CD14-positive monocyte (primary cell): ENCODE measurements at regions not wholly inside any gene's neighbourhood (a gene's known extent, or its start where the extent isn't known, plus 50 kb on each side); places are given as distances from the start of the nearest gene placed in this dataset.

Source experiments
- DNase-seq, 3 donors: peaks; one replicate each; pipeline ENCODE4 v3.0.0-alpha.2; 2011 to 2022
- H2AFZ ChIP-seq: 2 replicates; pipeline ENCODE4 v1.6.0; 2012; ENCODE audit warnings: mild to moderate bottlenecking, low read depth, low read length, inconsistent platforms; ENCODE audit not compliant: insufficient read depth, poor library complexity, severe bottlenecking
- H3K27ac ChIP-seq, 2 donors: 1 replicate in 1 of 2; 2 replicates in 1 of 2; pipeline ENCODE4 v1.5.1; 2012 to 2013; ENCODE audit warnings: low read length in 2 of 2, control low read depth in 1 of 2, inconsistent platforms in 1 of 2, low read depth in 1 of 2, mild to moderate bottlenecking in 1 of 2
- H3K27me3 ChIP-seq, 2 donors: one replicate each; pipeline versions ENCODE4 v1.6.0 to v1.6.1; 2011 to 2013; ENCODE audit warnings: low read length in 2 of 2; ENCODE audit not compliant: control insufficient read depth in 2 of 2, insufficient read depth in 2 of 2
- H3K36me3 ChIP-seq, 2 donors: replicated peaks in 1 of 2; 1 replicate in 1 of 2; 2 replicates in 1 of 2; pipeline versions ENCODE4 v1.5.1 to v1.6.1; 2012 to 2013; ENCODE audit warnings: low read length in 2 of 2, control low read depth in 1 of 2, inconsistent platforms in 1 of 2, mild to moderate bottlenecking in 1 of 2; ENCODE audit not compliant: insufficient read depth in 2 of 2, control insufficient read depth in 1 of 2
- H3K4me1 ChIP-seq, 2 donors: 1 replicate in 1 of 2; 2 replicates in 1 of 2; pipeline versions ENCODE4 v1.5.1 to v1.6.1; 2012 to 2013; ENCODE audit warnings: low read length in 2 of 2, control low read depth in 1 of 2, inconsistent platforms in 1 of 2, mild to moderate bottlenecking in 1 of 2, moderate library complexity in 1 of 2; ENCODE audit not compliant: insufficient read depth in 2 of 2, control insufficient read depth in 1 of 2
- H3K4me2 ChIP-seq: replicated peaks from 2 replicates; pipeline ENCODE3; 2012; ENCODE audit warnings: low read length, moderate library complexity, mild to moderate bottlenecking; ENCODE audit not compliant: poor library complexity, severe bottlenecking; ENCODE audit errors: extremely low read depth
- H3K4me3 ChIP-seq, 3 experiments: fragments of 200-600 bp in 1 of 3; sonication (generic) in 1 of 3; replicated peaks in 1 of 3; 1 replicate in 2 of 3; 2 replicates in 1 of 3; pipeline ENCODE4 v1.5.1; 2011 to 2013; ENCODE audit warnings: low read length in 3 of 3, mild to moderate bottlenecking in 3 of 3, control low read depth in 2 of 3, low read depth in 2 of 3, inconsistent platforms in 1 of 3, moderate library complexity in 1 of 3
- H3K79me2 ChIP-seq: 2 replicates; pipeline ENCODE4 v1.6.0; 2012; ENCODE audit warnings: mild to moderate bottlenecking, control low read depth, inconsistent platforms, low read length, moderate library complexity; ENCODE audit not compliant: insufficient read depth
- H3K9ac ChIP-seq: 2 replicates; pipeline ENCODE4 v1.6.0; 2017; ENCODE audit warnings: low read length, mild to moderate bottlenecking; ENCODE audit not compliant: insufficient read depth, poor library complexity, severe bottlenecking
- H3K9me3 ChIP-seq, 2 donors: replicated peaks in 1 of 2; 1 replicate in 1 of 2; 2 replicates in 1 of 2; pipeline versions ENCODE4 v1.5.1 to v1.6.1; 2012 to 2013; ENCODE audit warnings: low read length in 2 of 2, control low read depth in 1 of 2; ENCODE audit not compliant: control insufficient read depth in 1 of 2, insufficient read depth in 1 of 2
- H4K20me1 ChIP-seq: 2 replicates; pipeline ENCODE4 v1.6.0; 2012; ENCODE audit warnings: mild to moderate bottlenecking, low read length, control low read depth, moderate library complexity; ENCODE audit not compliant: insufficient read depth
- H3K27ac Mint-ChIP-seq, 7 donors: one replicate each; pipeline ENCODE4 v1.8.0; 2020; ENCODE audit warnings: mild to moderate bottlenecking in 7 of 7, mixed read lengths in 7 of 7, moderate library complexity in 6 of 7, inconsistent platforms in 2 of 7
- H3K27me3 Mint-ChIP-seq, 3 donors: one replicate each; pipeline ENCODE4 v1.8.0; 2021 to 2022; ENCODE audit warnings: low read depth in 3 of 3, mild to moderate bottlenecking in 3 of 3, mixed read lengths in 3 of 3, moderate library complexity in 3 of 3, inconsistent platforms in 1 of 3
- H3K36me3 Mint-ChIP-seq, 2 donors: one replicate each; pipeline ENCODE4 v1.8.0; 2020; ENCODE audit warnings: mixed read lengths in 2 of 2, inconsistent platforms in 1 of 2, mild to moderate bottlenecking in 1 of 2
- H3K4me1 Mint-ChIP-seq: one replicate; pipeline ENCODE4 v1.8.0; 2020; ENCODE audit warnings: mild to moderate bottlenecking, mixed read lengths
- H3K4me3 Mint-ChIP-seq, 2 donors: one replicate each; pipeline ENCODE4 v1.8.0; 2020; ENCODE audit warnings: mild to moderate bottlenecking in 2 of 2, mixed read lengths in 2 of 2, moderate library complexity in 1 of 2
- H3K9me3 Mint-ChIP-seq, 7 donors: one replicate each; pipeline ENCODE4 v1.8.0; 2020 to 2022; ENCODE audit warnings: mixed read lengths in 7 of 7, mild to moderate bottlenecking in 6 of 7, moderate library complexity in 6 of 7, inconsistent platforms in 2 of 7
- WGBS: methylation state at CpG from one replicate; pipeline ENCODE4 v1.1.5; 2013; ENCODE audit warnings: missing lambda C conversion rate; ENCODE audit not compliant: insufficient coverage; 5-methylcytosine and 5-hydroxymethylcytosine counted together
- intact Hi-C, 2 donors: fragments of 100-400 bp; cut with micrococcal nuclease; formaldehyde crosslinking; loops; one replicate each; pipeline versions ENCODE4 v1.15.0 to v1.15.1; 2023
- TF ChIP-seq, protein P1 (sequence below): fragments of 200-600 bp; IDR thresholded peaks from one replicate; pipeline ENCODE4 v1.8.0; 2022; ENCODE audit warnings: antibody characterized with exemption, mild to moderate bottlenecking

DNA sequence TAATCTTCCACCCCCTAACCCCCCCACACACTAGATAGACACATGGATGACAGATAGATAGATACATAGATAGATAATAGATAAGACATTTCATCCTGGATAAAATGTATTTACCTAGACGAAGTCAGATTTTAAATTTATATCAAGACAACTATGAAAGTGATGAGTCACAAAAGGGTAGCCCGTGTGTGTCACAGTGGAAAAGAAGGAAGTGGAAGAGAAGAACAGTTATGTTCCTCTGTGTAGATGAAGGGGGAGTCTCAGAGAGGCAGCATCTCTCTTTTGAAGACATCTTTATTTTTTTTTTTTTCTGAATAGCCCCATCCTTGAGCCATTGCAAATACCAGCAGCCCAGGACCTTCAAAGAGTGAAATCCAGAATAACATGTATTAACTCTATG, 121.7 kb upstream of the VGLL2 start:
- no peaks in the 10 kb centered on the region for H4K20me1 ChIP-seq
- no peaks in the 10 kb centered on the region for H3K36me3 Mint-ChIP-seq
- intact Hi-C loops: no loop called here

DNA sequence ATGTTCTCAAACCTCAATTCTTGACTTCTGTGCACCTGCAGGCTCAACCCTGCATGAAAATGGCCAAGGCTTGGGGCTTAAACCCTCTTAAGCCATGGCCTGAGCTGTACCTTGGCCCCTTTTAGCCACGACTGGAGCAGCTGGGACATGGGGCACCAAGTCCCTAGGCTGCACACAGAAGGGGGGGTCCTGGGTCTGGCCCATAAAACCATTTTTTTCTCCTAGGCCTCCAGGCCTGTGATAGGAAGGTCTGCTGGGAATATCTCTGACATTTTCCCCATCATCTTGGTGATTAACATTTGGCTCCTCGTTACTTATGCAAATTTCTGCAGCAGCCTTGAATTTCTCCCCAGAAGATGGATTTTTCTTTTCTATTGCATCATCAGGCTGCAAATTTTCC, 119.4 kb upstream of the VGLL2 start:
- H3K4me2 ChIP-seq: no peak overlapping the region
- H2AFZ ChIP-seq: no peak overlapping the region
- H3K4me3 Mint-ChIP-seq: no peak overlapping the region
- WGBS: 89% methylated on average over 1 of the region's 2 CpGs
- DNase-seq: no peak
- H3K36me3 ChIP-seq: no peaks in the 10 kb centered on the region
- intact Hi-C loops: no loop called here
- H3K79me2 ChIP-seq: no peaks in the 10 kb centered on the region
- H3K9me3 Mint-ChIP-seq: peaks cover 9 to 17% (median 12%) of the 10 kb centered on the region in 7 donors
- H3K9ac ChIP-seq: no peak overlapping the region
- no peak overlapping the region for H3K27ac ChIP-seq
- TF ChIP-seq, protein P1, sequence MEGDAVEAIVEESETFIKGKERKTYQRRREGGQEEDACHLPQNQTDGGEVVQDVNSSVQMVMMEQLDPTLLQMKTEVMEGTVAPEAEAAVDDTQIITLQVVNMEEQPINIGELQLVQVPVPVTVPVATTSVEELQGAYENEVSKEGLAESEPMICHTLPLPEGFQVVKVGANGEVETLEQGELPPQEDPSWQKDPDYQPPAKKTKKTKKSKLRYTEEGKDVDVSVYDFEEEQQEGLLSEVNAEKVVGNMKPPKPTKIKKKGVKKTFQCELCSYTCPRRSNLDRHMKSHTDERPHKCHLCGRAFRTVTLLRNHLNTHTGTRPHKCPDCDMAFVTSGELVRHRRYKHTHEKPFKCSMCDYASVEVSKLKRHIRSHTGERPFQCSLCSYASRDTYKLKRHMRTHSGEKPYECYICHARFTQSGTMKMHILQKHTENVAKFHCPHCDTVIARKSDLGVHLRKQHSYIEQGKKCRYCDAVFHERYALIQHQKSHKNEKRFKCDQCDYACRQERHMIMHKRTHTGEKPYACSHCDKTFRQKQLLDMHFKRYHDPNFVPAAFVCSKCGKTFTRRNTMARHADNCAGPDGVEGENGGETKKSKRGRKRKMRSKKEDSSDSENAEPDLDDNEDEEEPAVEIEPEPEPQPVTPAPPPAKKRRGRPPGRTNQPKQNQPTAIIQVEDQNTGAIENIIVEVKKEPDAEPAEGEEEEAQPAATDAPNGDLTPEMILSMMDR: no peak
- H3K4me1 ChIP-seq: no peaks in the 10 kb centered on the region
- peaks cover 6 to 17% of the 10 kb centered on the region in 2 donors for H3K9me3 ChIP-seq
- no peaks in the 10 kb centered on the region for H3K27me3 Mint-ChIP-seq
- no peaks in the 10 kb centered on the region for H3K27me3 ChIP-seq
- H3K4me1 Mint-ChIP-seq: no peaks in the 10 kb centered on the region
- no peaks in the 10 kb centered on the region for H3K36me3 Mint-ChIP-seq
- no peak overlapping the region for H3K4me3 ChIP-seq
- no peaks in the 10 kb centered on the region for H4K20me1 ChIP-seq
- no peak overlapping the region for H3K27ac Mint-ChIP-seq

More for the DNA sequence above, 121.7 kb upstream of the VGLL2 start:
- Histone ChIP-seq H3K79me2 (no peaks in the 10 kb centered on the region), H3K4me2 (no peak overlapping the region), H3K27me3 (no peaks in the 10 kb centered on the region), H3K9me3 (peaks cover 6 to 11% of the 10 kb centered on the region in 2 donors), H3K4me1 (no peaks in the 10 kb centered on the region), H3K9ac (no peak overlapping the region), H3K27ac (no peak overlapping the region), H2AFZ (no peak overlapping the region), H3K36me3 (no peaks in the 10 kb centered on the region), H3K4me3 (no peak overlapping the region)
- no CpG with 5 or more reads among the region's 2 CpGs for WGBS
- TF ChIP-seq, protein P1: no peak
- peaks cover 1% of the 10 kb centered on the region for H3K4me1 Mint-ChIP-seq
- H3K4me3 Mint-ChIP-seq: no peak overlapping the region
- H3K27ac Mint-ChIP-seq: no peak overlapping the region
- no peaks in the 10 kb centered on the region for H3K27me3 Mint-ChIP-seq
- peak in 1 of 3 donors; percentile 12 for DNase-seq
- H3K9me3 Mint-ChIP-seq: peaks cover 3 to 14% (median 8%) of the 10 kb centered on the region in 7 donors
